GM19193 (cell line): ENCODE measurements at regions not wholly inside any gene's neighbourhood (a gene's known extent, or its start where the extent isn't known, plus 50 kb on each side); places are given as distances from the start of the nearest gene placed in this dataset.

Experiments
- POLR2A ChIP-seq: IDR thresholded peaks from 4 replicates; pipeline ENCODE4 v1.6.1; 2011; ENCODE audit not compliant: insufficient read depth, insufficient read length; ENCODE audit errors: extremely low read depth

GRCh38 chr9:129250786-129251185 lies 72.7 kb upstream of the IER5L start:
- TF ChIP-seq POLR2A = no peak

- TF ChIP-seq POLR2A = no peak
These were observed 69.5 kb upstream of the IER5L start for GRCh38 chr9:129247285-129248153.

DNA sequence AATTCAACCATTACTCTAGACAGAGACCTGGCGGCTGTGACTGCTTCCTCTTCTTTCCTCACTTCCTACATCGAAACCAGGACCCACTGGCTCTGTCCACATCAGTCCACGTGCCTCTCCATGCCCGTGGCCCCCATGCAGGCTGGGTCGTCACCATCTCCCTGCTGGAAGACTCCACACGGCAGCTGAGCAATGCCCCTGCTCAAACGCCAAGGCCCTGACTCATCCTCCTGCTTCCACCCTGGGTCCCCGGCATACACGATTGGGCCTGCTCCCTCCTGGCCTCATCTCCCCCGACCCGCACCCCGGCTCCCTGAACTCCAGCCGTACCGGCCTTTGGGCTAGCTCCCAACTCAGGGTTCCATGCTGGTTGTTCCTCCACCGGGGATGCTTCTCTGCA lies 67.2 kb upstream of the IER5L start:
- TF ChIP-seq POLR2A = no peak

GRCh38 chr9:129242971-129243561 lies 65.0 kb upstream of the IER5L start:
- TF ChIP-seq POLR2A = no peak

- TF ChIP-seq POLR2A = no peak
These were observed 64.3 kb upstream of the IER5L start for GRCh38 chr9:129242191-129242941.

DNA sequence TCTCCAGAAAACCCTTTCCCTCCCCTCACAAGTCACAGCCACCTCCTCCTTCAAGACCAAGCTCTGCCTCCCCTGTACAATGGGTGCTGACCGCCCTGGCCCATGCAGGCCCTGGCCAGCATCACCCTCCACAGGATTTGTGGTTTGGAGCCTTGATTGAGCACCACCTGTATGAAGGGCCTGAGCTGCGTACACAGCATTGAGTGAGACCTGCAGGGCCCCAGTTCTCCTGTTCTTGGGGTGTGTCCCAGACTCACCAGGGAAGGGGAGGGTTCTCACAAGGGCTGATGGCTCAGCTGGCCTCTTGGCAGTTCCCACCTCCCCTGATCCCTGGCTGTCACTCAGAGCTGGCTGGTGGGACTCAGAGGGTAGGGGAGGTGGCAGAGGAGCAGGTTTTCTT lies 63.7 kb upstream of the IER5L start:
- no peak for TF ChIP-seq POLR2A

DNA sequence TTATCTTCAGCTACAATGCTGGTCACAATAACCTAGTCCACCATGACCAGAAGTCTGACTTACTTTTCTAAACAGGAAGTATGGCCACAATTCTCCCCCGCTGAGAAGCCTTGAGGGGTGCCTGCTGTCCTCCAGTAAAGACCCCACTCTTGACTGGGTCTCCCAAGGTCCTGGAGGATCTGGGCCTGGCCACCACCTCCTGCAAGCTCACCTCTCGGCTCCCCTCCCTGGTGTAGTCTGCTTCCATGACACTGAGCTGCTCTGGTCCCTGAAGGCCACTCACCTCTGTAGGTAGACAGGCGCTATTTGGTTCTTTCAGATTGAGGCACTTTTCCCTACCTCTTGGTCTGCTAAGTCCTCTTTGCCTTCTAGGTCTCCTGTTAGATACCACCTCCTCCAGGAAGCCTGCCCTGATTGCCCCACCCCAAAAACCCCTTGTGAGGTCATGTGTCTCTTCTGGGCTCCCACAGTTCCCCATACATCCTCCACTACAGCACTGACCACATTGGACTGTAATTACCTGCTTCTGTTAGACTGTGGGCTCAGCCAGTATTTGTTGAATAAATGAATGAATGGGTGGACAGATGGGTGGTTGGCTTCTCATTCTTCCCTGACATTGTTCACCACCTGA lies 62.6 kb upstream of the IER5L start:
- no peak for TF ChIP-seq POLR2A

GRCh38 chr9:129239946-129240490 lies 62.0 kb upstream of the IER5L start:
- no peak for TF ChIP-seq POLR2A

GRCh38 chr9:129237803-129238202 lies 59.7 kb upstream of the IER5L start:
- no peak for TF ChIP-seq POLR2A

- no peak for TF ChIP-seq POLR2A
These were observed 59.1 kb upstream of the IER5L start for GRCh38 chr9:129237164-129237611.

DNA sequence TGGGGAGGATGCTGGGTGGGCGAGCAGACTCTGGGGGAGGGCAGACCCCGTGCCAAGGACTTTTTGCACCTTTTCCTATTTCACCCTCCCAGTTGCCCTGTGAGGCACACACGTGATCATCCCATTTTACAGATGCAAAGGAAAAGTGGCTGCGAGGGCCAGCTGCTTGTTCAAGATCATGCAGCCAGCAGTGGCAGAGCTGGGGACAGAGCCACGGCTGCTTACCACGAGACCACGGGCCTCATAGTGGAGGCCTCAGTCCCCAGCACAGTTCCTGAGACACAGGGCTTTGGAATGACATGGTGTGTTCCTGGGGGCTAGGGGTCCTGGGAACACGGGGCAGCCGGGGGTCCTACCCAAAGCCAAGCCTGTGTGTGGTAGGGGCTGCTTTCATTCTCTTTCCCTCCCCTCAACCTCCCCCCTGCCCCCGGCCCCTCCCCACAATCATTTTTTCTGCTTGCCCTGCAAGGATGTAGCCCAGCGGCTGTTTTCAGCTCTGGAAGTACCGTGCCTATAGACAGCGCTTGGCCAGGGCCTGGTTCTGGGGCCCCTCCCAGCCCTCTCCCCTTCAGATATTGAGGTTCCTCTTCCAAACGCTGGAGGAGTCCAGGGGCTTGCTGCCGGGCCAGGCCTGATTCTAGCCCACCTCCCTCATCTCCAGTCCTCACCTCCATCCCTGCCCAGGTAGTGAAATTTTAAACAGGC lies 58.5 kb upstream of the IER5L start:
- TF ChIP-seq POLR2A = no peak

DNA sequence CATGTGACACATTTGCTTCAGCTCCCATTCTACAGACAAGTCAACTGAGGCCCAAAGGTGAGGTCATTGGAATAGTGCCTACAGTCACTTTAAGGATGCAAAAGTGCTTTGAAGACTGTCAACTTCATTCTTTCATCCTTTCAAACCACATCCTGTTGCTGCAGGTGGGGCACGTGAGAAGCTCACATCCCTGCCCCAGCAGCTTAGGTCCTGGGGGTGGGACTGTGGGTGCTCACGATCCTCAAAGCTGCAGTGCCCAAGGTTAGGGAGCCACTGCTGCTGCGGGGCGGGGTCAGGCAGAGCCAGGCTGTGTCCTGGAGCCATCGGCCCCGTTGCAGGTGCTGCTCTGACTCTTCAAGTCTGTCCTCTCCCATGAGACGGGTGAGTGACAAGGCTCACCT lies 57.9 kb upstream of the IER5L start:
- TF ChIP-seq POLR2A = no peak

GRCh38 chr9:129235041-129235930 lies 57.2 kb upstream of the IER5L start:
- TF ChIP-seq POLR2A = no peak

DNA sequence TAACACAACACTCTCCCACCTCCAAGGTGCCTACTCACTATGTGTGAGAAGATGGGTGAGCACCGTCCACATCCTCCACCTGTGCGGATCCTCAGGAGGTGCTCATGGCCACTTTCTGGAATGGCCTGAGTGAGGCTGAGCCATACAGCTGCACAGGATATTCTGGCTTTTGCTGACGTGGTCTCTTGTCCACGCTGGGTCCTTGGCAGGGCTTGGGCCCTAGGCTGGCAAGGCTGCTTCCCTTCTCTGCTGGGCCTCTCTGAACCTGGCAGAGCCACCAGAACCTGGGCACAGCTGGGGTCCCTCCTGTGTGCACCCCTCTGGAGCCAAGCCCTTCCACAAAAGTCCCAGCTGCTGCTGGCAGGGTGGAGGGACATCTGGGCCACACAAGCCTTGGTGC lies 56.4 kb upstream of the IER5L start:
- no peak for TF ChIP-seq POLR2A
